Stimulated activated naive CD4-positive, alpha-beta T cell treated with Interleukin-2 at 50 U/mL for 16 hours (primary cell): ENCODE measurements at regions not wholly inside any gene's neighbourhood (a gene's known extent, or its start where the extent isn't known, plus 50 kb on each side); places are given as distances from the start of the nearest gene placed in this dataset.

ENCODE experiments used
- DNase-seq: peaks from one replicate; lab custom pipeline; 2025; lab: John Stamatoyannopoulos, UW

DNA sequence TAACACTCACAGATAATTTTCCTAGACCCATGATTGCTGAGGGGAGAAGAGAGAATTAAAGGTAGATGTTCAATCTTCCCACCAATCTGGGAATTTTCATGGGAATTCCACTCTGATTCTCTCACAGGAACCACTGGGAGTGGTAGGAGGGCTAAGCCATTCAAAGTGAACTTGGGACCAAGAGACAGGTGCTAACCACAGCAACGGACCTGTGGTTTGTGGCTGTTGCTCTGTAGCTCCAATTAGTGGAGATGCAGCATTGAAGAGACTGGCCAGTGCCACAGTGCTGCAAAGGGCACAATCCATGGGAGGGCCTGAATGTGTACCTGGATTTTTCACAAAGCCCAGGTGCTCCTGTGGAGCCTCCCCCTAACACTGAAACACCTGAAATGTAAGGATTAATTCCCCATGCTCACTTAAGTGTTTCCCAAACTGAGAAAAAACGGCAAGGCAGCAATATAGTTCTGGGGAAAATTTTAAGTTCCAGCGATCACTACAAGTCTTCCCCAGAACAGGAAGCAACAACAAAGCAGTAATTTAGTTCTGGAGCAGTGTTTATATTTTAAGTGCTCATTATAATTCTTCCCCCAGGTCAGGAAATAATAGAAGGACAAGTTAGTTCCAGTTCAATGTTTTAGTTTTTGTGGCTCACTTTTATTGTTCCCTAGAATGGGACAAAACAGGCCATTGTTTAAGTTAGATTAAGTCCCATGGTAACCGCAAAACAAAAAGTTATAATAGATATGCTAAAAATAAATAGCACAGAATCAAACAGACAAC is 1045.8 kb downstream of the CNTNAP5 start:
- no peak for DNase-seq

DNA sequence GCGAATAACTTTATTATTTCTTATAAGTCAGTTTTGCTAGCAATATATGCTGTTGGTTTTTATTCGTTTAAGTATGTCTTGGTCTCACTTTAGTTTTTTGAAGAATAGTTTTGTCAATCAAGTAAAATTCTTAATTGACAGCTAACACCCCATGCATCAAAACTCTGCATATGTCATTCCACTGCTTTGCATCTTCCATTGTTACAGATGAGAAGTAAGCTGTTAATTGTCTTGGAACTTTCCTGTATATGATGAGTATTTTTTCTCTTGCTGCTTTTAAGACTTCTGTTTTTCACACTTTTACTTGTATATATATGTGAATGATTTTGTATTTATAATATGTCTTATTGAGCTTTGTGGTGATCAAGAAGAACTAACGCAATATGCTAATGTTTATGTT is 1048.4 kb downstream of the CNTNAP5 start:
- DNase-seq, result no peak

DNA sequence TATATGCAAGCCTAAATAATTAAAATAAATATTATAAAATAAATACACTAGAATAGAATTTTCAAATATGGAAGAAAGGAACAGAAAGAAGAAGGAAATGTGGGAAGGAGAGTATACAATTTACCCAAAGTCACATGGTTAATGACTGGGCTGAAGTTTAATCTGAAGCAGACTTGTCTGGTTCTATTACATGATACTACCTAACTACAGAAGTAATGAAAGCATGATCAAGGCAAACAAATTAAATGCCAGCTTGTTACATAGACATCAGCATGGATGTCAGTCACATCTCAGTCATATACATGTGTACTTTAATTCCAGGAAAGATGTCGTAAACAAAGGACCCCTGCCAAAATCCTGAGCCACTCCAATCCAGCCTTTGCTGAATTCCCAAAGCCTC is 1060.8 kb downstream of the CNTNAP5 start:
- DNase-seq, result no peak

DNA sequence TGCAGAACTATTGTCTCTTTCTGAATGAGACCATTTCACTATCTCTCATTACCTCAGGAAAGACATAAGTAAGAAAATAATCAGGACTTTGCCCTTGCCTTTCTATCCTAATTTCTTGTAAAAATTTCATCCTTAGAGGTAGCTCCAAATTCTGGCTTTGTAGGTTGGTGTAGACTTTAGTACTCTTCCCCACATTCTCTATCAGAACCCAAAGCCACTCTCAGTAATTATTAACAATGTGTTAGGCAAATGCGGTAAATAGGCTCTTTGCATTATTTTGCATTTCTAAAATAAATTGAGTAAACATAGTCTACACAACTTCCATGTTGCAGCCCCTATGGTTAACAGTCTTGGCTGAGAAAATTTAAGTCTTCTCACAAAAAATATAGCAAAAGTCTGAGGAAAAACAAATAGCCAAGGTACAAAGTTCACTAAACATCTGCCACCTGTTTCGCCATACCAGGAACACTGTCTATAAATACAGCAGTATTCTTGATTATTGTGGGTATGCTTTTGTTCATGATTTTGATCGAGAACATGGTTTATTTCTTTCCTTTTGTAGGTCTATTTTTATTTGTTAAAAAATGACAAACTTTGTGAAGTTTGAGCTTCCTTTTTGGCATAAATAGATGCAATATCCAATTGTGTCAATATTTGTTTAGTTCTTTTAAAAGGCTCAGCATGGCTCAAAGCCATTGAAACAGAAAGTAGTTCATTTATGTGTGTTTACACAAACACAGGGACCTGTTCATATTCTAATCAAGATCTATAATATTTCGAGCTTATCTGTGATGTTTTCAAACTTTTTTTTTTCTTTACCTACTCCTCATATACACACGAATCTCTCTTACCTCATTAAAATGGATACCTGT is 1061.5 kb downstream of the CNTNAP5 start:
- DNase-seq, result no peak

DNA sequence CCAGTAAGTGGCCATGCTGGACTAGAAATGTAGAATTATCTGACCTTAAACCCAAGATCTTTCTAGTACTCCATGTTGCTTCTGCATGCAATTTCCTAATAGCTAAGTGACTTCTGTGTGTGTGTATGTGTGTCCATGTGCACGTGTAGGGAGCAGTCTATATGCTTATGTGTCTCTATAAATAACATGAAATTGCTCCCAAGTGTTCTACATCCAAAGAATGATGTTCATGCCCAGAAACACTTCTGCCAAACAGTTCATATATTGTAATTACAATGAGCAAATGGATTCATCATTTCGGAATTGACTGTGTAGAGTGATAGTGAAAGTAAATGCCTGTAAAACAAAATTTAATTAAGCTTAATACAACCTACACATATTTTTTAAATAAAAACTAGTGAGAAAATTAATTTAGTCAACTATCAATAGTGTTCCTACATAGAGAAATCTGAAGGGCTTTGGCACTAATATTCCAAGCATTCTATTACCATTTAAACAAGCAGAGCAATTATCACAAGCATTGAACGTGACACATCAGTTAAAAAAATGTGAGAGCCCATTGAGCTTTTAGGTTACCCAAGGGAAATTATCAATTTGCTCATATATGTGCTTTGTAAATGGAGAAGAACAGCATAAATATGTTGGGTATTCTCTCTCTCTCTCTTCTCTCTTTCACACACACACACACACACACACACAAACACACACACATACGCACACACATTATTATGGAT is 1067.4 kb downstream of the CNTNAP5 start:
- no peak for DNase-seq

DNA sequence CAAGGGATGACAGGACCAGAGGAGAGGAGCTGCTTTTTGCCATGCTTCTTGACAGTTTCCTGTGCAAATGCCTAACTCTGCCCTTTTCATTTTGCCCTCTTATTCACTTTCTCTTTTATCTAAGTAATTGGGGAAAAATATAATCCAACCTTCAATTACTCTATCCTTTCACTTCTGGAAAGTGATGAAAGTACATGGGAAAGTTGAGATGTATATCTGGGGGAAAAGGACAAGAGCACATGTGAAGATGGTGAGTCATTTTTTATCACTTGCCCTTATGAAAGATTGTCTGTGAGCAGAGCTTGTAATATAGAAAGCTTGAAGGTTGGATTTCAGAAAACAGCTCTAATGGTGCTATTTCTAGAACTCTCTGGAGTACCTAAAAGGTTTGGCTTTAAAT is 1070.7 kb downstream of the CNTNAP5 start:
- DNase-seq, result no peak

DNA sequence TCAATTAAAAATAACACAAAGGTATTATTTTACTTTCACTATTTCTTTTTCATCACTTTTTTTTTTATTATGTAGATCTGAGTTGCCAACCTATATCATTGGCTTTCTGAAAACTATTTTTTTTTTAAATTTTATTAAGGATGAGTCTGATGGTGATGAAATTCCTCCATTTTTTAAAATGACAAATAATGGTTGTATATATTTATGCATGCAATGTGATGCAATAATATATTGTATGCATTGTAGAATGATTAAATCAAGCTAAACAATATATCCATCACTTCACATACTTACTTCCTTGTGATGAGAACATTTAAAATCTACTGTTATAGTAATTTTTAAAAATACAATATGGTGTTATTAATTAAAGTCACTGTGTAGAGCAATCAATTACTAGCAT is 1081.6 kb downstream of the CNTNAP5 start:
- DNase-seq, result no peak

DNA sequence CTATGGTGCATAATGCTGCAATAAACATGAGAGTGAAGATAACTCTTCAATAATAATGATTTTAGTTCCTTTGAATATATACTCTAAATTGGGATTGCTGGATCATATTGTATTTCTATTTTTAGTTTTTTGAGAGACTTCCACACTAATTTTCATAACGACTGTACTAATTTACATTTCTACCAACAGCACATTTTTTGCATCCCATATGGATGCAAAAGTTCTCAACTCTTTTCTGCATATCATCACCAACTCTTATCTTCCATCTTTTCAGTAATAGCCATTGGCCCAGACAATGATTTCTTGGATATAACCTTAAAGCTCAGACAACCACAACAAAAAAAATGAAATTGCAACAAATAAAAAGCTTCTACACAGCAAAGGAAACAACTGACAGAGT is 1082.4 kb downstream of the CNTNAP5 start:
- no peak for DNase-seq

DNA sequence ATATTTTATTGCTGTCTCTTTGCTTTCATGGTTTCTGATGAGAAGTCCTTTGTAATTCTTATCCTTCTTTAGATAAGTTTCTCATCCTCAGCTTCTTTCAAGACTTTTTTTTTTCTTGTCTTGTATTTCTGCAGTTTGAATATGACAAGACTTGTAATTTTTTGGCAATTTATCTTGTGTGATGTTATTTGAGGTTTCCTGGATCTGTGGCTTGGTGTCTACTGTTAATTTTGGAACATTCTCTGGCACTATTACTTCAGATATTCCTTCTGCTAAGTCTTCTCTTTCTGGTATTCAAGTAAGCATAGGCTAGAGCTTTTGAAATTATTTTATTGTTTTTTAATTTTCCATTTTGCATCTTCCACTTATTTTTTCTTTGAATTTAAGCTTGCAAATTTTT is 1083.2 kb downstream of the CNTNAP5 start:
- no peak for DNase-seq

DNA sequence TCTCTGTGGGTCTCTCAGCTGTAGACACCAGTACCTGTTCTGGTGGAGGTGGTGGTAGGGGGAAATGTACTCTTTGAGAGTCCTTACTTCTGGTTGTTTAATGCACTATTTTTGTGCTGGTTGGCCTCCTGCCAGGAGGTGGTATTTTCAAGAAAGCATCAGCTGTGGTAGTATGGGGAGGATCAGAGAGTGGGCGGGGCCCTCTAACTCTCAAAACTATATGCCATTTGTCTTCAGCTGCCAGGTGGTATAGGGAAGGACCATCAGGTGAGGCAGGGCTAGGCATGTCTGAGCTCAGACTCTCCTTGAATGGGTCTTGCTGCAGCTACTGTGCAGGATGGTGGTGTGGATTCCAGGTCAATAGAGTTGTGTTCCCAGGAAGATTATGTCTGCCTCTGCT is 1100.8 kb downstream of the CNTNAP5 start:
- DNase-seq, result no peak

DNA sequence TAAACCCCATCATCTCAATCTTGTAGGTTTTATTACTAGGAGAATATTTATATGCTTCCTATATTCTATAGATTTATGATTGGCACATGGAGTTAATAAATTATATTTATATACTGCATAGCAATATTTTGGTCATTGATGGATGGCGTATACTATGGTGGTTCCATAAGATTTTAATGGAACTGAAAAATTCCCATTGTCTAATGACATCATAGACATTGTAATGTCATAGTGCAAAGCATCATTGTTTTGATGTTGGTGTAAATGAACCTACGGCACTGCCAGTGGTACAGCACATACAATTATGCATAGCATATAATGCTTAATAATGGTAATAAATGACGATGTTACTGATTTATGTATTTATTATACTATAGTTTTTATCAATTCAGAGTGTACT is 1135.9 kb downstream of the CNTNAP5 start:
- DNase-seq, result no peak

DNA sequence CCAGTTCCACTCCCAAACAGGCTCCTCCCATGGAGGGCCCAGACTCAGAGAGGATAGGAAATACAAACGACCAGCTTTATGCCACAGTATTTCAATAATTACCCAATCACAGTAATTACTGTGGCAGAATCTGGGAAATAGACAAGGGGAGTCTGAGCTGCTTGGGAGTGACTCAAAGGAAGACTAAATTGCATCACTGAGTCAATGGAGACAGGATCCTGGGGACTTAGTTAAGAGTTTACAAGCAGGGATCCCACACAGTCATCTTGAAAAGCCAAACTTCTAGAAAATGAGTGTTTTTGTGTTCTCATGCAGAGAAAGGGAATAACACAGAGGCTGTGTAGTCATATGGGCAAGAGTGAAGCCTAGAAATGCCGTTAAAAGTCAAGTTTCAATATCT is 1142.1 kb downstream of the CNTNAP5 start:
- DNase-seq, result no peak

DNA sequence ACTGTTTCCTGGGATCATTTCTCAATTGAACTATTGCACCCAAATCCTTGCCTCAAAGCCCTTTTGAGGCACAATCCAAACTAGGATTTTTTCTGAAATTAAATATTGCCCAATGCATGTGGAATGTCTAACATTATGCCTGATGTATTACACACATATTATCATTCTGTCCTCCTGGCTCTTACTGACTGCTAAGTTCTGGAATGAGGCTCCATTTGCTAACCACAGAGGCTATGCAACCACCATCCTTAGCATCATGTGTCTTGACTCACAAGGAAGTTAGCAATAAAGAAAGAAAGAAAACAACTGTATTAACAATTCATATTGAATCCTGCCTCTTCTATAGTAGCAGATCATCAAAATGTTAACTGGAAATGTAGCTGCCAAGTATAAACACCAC is 1142.7 kb downstream of the CNTNAP5 start:
- DNase-seq, result no peak

DNA sequence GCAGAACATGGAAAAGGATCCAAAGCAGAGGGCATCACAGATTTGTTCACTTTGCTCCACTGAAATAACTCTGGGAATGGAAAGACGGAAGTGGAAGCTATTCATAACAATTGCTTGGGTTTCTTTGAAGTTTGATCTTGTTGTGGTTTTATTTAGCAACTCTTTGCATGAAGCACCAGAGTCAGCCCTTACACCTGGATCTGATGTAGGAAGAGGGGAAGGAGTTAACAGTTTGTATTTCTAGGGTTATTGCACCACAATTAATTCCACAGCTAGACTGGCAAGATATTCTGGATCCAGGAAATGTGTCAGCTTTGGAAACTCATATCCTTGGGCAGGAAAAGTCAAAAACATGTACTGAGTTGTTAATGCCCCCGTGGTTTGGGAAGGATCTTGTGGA is 1143.4 kb downstream of the CNTNAP5 start:
- no peak for DNase-seq

DNA sequence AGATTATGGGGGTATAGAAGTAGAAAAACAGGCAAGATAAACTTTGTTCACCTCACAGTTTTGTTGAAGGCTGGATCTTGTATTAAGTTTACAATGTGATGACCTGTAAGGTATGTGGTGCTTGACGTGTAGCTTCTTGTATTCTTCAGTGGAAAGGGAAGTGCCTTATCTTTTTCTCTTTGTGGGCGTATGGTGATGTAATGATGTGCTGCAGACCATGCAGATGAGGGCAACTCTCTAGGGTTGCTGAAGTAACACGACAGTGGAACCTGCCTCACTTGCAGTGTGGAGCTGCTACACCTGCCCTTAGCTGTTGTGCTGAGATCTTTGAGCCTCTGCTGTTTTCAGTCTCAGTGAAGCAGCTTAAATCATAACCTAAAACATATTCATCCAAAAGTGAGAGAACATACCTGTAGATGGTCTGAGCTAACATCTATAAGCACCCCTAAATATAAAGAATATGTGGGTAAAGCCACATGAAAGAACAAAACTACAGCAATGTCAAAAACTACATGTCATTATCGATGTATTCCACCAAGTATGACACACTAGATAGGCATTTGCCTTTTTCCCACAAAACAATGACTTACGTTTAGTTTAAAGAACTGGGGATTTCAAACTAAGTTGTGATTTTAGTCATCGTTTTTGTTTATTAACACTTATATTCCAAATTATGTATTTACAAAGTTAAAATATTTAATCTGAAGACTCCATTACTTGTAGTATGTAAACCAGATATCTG is 1144.1 kb downstream of the CNTNAP5 start:
- DNase-seq, result no peak

DNA sequence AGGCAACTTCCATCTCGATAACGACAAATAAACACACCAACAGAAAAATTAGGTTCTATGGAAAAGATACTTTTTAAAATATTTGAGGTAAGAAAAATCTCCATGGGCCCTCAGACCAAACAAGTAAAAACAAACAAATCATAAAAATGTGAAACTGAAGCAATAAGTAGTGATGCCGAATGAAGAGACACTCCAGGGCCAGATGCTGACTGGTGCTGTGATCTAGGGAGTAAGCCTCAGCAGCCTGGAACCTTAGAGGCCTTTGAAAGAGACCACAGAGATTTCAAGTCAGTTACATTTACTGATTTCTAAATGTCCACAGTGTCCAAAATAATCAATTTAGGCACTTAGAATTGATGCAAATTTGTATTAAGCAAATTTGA is 1144.7 kb downstream of the CNTNAP5 start:
- DNase-seq, result no peak

DNA sequence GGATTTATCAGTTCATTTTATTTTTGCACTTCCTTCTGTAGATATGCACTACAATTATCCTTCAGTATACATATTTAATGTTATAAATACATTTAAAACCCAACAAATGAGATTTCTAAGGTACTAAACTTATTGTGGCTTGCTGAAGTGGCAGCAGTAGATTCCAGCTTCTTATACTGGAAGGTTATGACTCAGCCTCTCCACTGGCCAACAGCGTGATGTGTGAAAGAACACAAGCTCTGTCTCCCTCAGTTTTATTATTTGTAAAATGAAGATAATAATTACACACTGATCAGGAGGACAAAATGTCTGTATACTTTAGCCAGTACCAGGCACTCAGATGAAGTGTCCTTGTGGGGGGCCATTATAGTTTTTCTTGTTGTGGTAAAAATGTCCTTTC is 1147.1 kb downstream of the CNTNAP5 start:
- DNase-seq, result no peak

DNA sequence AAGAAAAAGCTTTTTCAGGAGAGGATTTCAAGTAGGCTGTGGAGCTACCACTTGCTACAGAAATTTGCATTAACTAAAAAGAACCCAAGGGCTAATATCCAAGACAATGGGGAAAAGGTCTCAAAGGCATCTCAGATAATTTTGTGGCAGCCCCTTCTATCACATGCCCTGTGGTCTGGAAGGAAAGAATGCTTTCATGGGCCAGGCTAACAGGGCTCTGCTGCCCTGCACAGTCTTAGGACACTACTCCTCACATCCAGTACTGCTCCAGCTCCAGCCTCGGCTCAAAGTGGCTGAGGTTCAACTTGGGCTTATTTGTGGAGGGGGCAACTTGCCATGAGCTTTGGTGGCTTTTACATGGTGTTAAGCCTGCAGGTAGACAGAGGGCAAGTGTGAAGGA is 1150.3 kb downstream of the CNTNAP5 start:
- no peak for DNase-seq

DNA sequence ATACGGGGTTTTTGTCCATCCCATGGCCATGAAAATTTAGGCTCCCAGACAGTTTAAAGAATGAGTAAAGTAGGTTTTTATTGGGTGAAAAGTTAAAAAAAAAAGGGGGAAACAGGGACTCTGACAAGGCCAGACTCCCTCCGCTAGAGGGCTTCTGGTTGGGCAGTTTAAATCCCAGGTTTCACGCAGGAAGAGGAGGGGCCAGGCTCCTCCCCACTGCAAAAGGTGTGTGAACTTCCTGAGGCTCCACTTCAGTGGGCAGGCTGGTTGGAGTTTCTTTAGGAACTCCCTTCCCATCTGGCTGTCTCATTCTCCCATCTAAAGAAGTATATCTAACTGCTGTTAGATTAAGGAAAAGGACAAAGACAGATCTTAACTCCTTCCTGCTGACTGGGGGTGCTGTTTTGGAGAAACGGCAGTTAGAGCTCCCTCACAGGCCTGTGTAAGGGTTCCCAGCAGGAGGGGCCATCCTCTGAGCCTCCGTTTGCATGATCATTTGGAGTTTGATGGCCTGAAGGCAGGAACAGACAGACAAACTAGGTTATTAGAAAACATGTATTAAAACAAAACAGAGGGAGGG is 1160.7 kb downstream of the CNTNAP5 start:
- no peak for DNase-seq

DNA sequence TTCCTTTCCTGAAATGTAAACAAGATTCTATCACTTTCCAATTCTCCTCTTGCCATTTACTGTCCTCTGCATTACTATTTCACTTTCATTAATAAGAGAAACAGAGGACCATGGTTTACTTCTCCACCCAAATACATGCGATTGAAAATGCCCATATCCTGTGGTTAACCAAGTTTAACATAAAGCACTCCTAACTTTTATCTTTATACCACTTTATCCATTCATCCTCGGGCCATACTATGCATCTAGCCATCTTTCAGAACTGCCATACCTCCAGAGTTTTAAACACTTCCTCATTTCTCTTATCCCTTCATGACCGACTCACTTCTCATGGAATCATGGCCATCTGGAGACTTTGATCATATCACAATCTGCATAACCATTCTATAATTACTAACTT is 1182.3 kb downstream of the CNTNAP5 start:
- no peak for DNase-seq

DNA sequence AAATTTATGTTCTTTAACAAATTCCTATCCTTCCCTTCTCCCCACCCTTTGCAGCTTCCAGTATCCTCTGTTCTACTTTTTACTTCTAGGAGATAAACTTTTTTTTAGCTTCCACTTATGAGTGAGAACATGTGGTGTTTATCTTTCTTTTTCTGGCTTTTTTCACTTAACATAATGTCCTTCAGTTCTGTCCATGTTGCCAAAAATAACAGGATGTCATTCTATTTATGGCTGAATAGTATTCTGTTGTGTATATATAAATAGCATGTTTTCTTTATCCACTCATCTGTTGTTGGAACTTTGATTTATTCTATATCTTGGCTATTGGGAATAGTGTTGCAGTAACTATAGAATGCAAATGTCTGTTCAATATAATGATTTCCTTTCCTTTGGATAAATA is 1191.2 kb downstream of the CNTNAP5 start:
- DNase-seq, result no peak

DNA sequence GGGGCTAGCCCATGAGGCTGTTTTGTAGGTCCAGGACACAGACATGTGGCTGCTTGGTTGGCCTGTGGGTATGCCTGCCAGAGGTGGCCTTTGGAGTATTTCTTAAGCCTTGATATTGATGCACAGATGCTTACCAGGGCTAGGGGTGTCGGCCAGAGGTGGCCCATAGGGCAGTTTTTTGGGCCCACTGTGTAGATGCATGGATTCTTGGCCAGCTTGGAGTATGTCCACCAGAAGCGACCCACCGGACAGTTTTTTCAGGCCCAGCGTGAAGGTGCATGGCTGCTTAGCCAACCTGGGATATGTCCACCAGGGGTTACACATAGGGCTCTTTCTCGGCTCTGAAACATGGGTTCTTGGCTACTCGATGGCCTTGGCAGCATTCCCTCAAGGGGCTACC is 1199.1 kb downstream of the CNTNAP5 start:
- no peak for DNase-seq
